ENCODE measurements at regions not wholly inside any gene's neighbourhood (a gene's known extent, or its start where the extent isn't known, plus 50 kb on each side); places are given as distances from the start of the nearest gene placed in this dataset.

DNA sequence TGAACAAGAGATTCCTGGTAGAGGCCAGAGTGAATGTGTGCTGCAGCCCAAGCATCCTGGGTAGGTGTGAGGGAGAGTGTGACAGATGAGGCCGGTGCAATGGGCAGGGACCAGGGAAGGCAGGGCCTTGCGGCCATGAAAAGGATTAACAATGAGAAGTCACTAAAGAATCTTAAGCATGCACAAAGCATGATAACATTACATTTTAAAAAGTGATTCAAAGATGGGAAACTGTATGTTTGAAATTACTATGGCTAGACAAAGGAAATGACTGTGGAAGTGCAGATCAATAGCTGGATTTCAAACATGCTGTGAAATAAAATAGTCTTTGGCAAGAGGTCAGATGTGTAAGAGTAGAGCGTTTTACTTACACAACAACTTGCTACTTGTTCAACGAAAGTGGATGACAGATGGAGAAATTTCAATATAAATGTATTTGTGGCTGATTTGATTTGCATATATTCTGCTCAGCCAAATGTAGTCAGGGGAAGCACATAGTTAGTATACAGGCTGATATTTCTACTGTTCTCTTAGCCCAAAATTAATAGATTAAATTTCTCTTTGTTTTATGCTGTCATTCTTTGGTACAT is 175.5 kb downstream of the CCDC59 start:
- no peak for TF ChIP-seq SP1 (IDR thresholded peaks at IDR 0.05)
- TF ChIP-seq TAF1 (conservative IDR thresholded peaks at IDR 0.05), result no peak
- no peak for TF ChIP-seq HNF4A (conservative IDR thresholded peaks at IDR 0.05)
- TF ChIP-seq RXRA (IDR thresholded peaks at IDR 0.05), result no peak
- TF ChIP-seq FOXA1 (IDR thresholded peaks at IDR 0.05), result no peak
- TF ChIP-seq, protein P1, sequence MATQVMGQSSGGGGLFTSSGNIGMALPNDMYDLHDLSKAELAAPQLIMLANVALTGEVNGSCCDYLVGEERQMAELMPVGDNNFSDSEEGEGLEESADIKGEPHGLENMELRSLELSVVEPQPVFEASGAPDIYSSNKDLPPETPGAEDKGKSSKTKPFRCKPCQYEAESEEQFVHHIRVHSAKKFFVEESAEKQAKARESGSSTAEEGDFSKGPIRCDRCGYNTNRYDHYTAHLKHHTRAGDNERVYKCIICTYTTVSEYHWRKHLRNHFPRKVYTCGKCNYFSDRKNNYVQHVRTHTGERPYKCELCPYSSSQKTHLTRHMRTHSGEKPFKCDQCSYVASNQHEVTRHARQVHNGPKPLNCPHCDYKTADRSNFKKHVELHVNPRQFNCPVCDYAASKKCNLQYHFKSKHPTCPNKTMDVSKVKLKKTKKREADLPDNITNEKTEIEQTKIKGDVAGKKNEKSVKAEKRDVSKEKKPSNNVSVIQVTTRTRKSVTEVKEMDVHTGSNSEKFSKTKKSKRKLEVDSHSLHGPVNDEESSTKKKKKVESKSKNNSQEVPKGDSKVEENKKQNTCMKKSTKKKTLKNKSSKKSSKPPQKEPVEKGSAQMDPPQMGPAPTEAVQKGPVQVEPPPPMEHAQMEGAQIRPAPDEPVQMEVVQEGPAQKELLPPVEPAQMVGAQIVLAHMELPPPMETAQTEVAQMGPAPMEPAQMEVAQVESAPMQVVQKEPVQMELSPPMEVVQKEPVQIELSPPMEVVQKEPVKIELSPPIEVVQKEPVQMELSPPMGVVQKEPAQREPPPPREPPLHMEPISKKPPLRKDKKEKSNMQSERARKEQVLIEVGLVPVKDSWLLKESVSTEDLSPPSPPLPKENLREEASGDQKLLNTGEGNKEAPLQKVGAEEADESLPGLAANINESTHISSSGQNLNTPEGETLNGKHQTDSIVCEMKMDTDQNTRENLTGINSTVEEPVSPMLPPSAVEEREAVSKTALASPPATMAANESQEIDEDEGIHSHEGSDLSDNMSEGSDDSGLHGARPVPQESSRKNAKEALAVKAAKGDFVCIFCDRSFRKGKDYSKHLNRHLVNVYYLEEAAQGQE (IDR thresholded peaks at IDR 0.05), result no peak
- TF ChIP-seq, protein P2, sequence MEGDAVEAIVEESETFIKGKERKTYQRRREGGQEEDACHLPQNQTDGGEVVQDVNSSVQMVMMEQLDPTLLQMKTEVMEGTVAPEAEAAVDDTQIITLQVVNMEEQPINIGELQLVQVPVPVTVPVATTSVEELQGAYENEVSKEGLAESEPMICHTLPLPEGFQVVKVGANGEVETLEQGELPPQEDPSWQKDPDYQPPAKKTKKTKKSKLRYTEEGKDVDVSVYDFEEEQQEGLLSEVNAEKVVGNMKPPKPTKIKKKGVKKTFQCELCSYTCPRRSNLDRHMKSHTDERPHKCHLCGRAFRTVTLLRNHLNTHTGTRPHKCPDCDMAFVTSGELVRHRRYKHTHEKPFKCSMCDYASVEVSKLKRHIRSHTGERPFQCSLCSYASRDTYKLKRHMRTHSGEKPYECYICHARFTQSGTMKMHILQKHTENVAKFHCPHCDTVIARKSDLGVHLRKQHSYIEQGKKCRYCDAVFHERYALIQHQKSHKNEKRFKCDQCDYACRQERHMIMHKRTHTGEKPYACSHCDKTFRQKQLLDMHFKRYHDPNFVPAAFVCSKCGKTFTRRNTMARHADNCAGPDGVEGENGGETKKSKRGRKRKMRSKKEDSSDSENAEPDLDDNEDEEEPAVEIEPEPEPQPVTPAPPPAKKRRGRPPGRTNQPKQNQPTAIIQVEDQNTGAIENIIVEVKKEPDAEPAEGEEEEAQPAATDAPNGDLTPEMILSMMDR (IDR thresholded peaks at IDR 0.05; ENCODE audit: low read depth, low read length, missing input control), result no peak
- Histone ChIP-seq H3K36me3 (ENCODE audit: control insufficient read depth in 4 of 4, insufficient read depth in 3 of 4, low read depth in 1 of 4, low read length in 3 of 4) (no peaks in the 10 kb centered on the region), H3K4me3 (ENCODE audit: low read depth in 1 of 3, low read length in 3 of 3) (no peak overlapping the region), H3K4me1 (ENCODE audit: control insufficient read depth in 4 of 4, insufficient read depth in 4 of 4, low read length in 3 of 4) (no peaks in the 10 kb centered on the region), H3K27me3 (ENCODE audit: control insufficient read depth in 4 of 4, insufficient read depth in 4 of 4, low read length in 3 of 4) (no peaks in the 10 kb centered on the region), H3K9me3 (ENCODE audit: control insufficient read depth in 4 of 4, low read length in 3 of 4) (no peaks in the 10 kb centered on the region), H3K9ac (ENCODE audit: low read depth in 1 of 2, low read length in 2 of 2) (no peak overlapping the region), H3K27ac (ENCODE audit: low read depth in 1 of 2, low read length in 2 of 2) (no peak overlapping the region)
- no peak for DNase-seq (ENCODE audit: low spot score)
- WGBS, result 72% methylated on average over 4 of the region's 4 CpGs

DNA sequence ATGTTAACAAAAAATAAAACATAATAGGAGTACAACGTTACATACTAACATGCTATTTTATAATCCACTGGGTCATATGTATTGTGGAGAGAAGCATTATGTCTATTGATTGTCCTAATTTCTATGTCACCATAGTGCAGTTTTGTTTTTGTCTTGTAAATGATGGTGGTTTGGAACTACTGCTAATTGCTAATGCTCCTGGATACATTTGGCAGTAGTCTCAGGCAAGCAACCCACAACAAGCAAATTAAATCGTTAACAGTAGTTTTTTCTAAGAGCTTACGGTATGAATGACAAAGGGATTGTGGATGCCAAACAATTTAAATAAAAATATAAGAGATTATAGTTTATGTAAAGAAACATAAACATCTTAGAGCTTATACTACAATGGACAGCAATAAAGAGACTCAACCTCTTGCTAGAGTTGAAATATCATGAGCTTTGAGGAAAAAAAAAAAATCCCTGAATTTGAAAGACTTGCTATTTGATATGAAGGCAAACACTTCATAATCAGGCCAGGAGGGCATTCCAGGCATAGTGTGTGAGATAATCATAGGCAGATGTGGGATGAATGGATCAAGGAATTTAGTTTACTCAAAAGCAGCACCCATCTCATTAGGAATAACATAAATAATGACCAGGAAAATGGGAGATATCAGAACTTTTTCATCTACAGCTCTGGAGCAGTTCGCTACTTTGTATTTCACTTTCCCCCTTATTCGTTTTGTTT is 181.3 kb downstream of the CCDC59 start:
- H3K27me3 ChIP-seq (ENCODE audit: control insufficient read depth in 4 of 4, insufficient read depth in 4 of 4, low read length in 3 of 4), result no peaks in the 10 kb centered on the region
- H3K4me3 ChIP-seq (ENCODE audit: low read depth in 1 of 3, low read length in 3 of 3), result no peak overlapping the region
- TF ChIP-seq JUND (IDR thresholded peaks at IDR 0.05), result no peak
- TF ChIP-seq SP1 (IDR thresholded peaks at IDR 0.05), result no peak
- no peak for TF ChIP-seq HNF4A (conservative IDR thresholded peaks at IDR 0.05)
- TF ChIP-seq EGR1 (IDR thresholded peaks at IDR 0.05; ENCODE audit: low read depth in 2 of 2), result no peak
- TF ChIP-seq GABPA (IDR thresholded peaks at IDR 0.05 in 1 of 2, conservative IDR thresholded peaks at IDR 0.05 in 1 of 2), result no peak
- TF ChIP-seq, protein P3, sequence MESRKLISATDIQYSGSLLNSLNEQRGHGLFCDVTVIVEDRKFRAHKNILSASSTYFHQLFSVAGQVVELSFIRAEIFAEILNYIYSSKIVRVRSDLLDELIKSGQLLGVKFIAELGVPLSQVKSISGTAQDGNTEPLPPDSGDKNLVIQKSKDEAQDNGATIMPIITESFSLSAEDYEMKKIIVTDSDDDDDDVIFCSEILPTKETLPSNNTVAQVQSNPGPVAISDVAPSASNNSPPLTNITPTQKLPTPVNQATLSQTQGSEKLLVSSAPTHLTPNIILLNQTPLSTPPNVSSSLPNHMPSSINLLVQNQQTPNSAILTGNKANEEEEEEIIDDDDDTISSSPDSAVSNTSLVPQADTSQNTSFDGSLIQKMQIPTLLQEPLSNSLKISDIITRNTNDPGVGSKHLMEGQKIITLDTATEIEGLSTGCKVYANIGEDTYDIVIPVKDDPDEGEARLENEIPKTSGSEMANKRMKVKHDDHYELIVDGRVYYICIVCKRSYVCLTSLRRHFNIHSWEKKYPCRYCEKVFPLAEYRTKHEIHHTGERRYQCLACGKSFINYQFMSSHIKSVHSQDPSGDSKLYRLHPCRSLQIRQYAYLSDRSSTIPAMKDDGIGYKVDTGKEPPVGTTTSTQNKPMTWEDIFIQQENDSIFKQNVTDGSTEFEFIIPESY (IDR thresholded peaks at IDR 0.05), result no peak
- no peak for TF ChIP-seq HNF4G (IDR thresholded peaks at IDR 0.05)
- TF ChIP-seq, protein P2 (IDR thresholded peaks at IDR 0.05; ENCODE audit: low read depth, low read length, missing input control), result no peak
- no peak for TF ChIP-seq RAD21 (IDR thresholded peaks at IDR 0.05)
- TF ChIP-seq YY1 (IDR thresholded peaks at IDR 0.05), result no peak
- no peak overlapping the region for H3K27ac ChIP-seq (ENCODE audit: low read depth in 1 of 2, low read length in 2 of 2)
- 62% methylated on average over 5 of the region's 5 CpGs for WGBS
- no peaks in the 10 kb centered on the region for H3K4me1 ChIP-seq (ENCODE audit: control insufficient read depth in 4 of 4, insufficient read depth in 4 of 4, low read length in 3 of 4)
- DNase-seq (ENCODE audit: low spot score), result no peak
- H3K36me3 ChIP-seq (ENCODE audit: control insufficient read depth in 4 of 4, insufficient read depth in 3 of 4, low read depth in 1 of 4, low read length in 3 of 4), result no peaks in the 10 kb centered on the region
- no peak overlapping the region for H3K9ac ChIP-seq (ENCODE audit: low read depth in 1 of 2, low read length in 2 of 2)
- no peaks in the 10 kb centered on the region for H3K9me3 ChIP-seq (ENCODE audit: control insufficient read depth in 4 of 4, low read length in 3 of 4)
